Heart right ventricle (tissue), 16 donors: ENCODE measurements at regions not wholly inside any gene's neighbourhood (a gene's known extent, or its start where the extent isn't known, plus 50 kb on each side); places are given as distances from the start of the nearest gene placed in this dataset.
"Not testable (repeated sequence)": the region's sequence is repeated elsewhere in the genome, so short reads cannot be mapped to it uniquely, and the experiment has no call there.

Experiments used
- ATAC-seq, 8 donors: fragments of 200-7000 bp; cut with Tn5 transposase; one replicate each; pipeline ENCODE4 v1.9.1; 2020; ENCODE audit warnings: mild to moderate bottlenecking in 8 of 8, moderate library complexity in 8 of 8, moderate number of reproducible peaks in 1 of 8
- DNase-seq, 2 donors: peaks; one replicate each; pipeline ENCODE4 v3.0.0-alpha.2; 2020
- H3K27ac ChIP-seq, 10 donors: fragments of 200-600 bp; sonication (generic) in 2 of 10; one replicate each; pipeline versions ENCODE4 v1.5.0 to v1.8.0; 2020 to 2022; ENCODE audit warnings: mild to moderate bottlenecking in 3 of 10
- H3K27me3 ChIP-seq, 7 donors: fragments of 200-600 bp; one replicate each; pipeline ENCODE4 v1.8.0; 2021 to 2022; ENCODE audit warnings: mild to moderate bottlenecking in 2 of 7
- H3K36me3 ChIP-seq, 9 donors: fragments of 200-600 bp; sonication (generic) in 1 of 9; one replicate each; pipeline versions ENCODE4 v1.5.0 to v1.8.0; 2020 to 2022; ENCODE audit warnings: mild to moderate bottlenecking in 2 of 9
- H3K4me1 ChIP-seq, 9 donors: fragments of 200-600 bp; sonication (generic) in 1 of 9; one replicate each; pipeline versions ENCODE4 v1.5.0 to v1.8.0; 2020 to 2022; ENCODE audit warnings: mild to moderate bottlenecking in 4 of 9
- H3K4me3 ChIP-seq, 10 donors: fragments of 200-600 bp; sonication (generic) in 2 of 10; one replicate each; pipeline versions ENCODE4 v1.5.0 to v1.8.0; 2020 to 2022; ENCODE audit warnings: mild to moderate bottlenecking in 7 of 10, moderate library complexity in 2 of 10
- H3K9me3 ChIP-seq, 11 donors: fragments of 200-600 bp in 10 of 11; sonication (generic) in 2 of 11; one replicate each; pipeline versions ENCODE4 v1.5.0 to v1.8.0; 2013 to 2022; ENCODE audit warnings: mild to moderate bottlenecking in 2 of 11, control low read depth in 1 of 11, moderate library complexity in 1 of 11
- CTCF ChIP-seq, 9 donors: fragments of 200-600 bp; sonication (generic) in 2 of 9; IDR thresholded peaks; one replicate each; pipeline versions ENCODE4 v1.5.0 to v1.8.0; 2021 to 2022; ENCODE audit warnings: antibody characterized with exemption in 9 of 9, mild to moderate bottlenecking in 5 of 9, moderate library complexity in 1 of 9
- WGBS, 2 donors: extraction: QIAGEN DNeasy Blood & Tissue Kit; methylation state at CpG; one replicate each; pipeline ENCODE4 v1.1.7; 2013; ENCODE audit warnings: inconsistent platforms in 1 of 2; 5-methylcytosine and 5-hydroxymethylcytosine counted together
- intact Hi-C, 10 donors: fragments of 100-400 bp; cut with DNase I; formaldehyde crosslinking; loops; one replicate each; pipeline versions ENCODE4 v1.11.1 to v1.14.2; 2022
- donor health status: Arrhythmogenic right ventricular cardiomyopathy.
- donor health status: ischemic (EF 13 %, LVEDD 7.1; RV severe dilation, severe dysfunction).
- donor health status: healthy with polysubstance abuse.
- donor health status: DM: no; HTN: yes; CAD: no.
- donor health status: DM: no; HTN: no; CAD: no.
- donor health status: ischemic (EF 25% LVEDD 6.9; RV normal size, moderate dysfunction).
- donor health status: ischemic (EF 25% LVEDD 5.7; RV mildly dilated, moderate dysfunction).
- donor health status: healthy.
- donor health status: DM: yes; HTN: yes; CAD: no.
- donor health status: Ischemic cardiomyopathy.
- donor health status: ischemic (EF 35%, LVEDD 5.7; RV mildly dilated, moderate dysfunction).
- donor health status: nonischemic (EF 11% LVEDD 7.7; RV severe dilation, severe dysfunction).
- donor health status: DM: yes; HTN: yes; CAD: no.
- donor health status: PGD.
- donor health status: ischemic (EF 29% LVEDD 5.4; RV normal size, mild dysfunction).
- donor health status: nonischemic (EF 23%, LVEDD 6.1; RV moderate dilation, normal function).

GRCh38 chr4:155578219-155578618, 88.4 kb upstream of the GUCY1A1 start:
- no peak for TF ChIP-seq CTCF (IDR thresholded peaks at IDR 0.05)
- DNase-seq: no peak
- no peaks in the 10 kb centered on the region for H3K27me3 ChIP-seq
- peak in 3 of 8 donors; percentile 34 to 62 (median 41) for ATAC-seq
- peak overlapping the region in 3 of 10 donors; percentile 10 to 36 (median 17) for H3K27ac ChIP-seq
- H3K4me3 ChIP-seq: no peak overlapping the region
- H3K9me3 ChIP-seq: peaks cover 0 to 13% (median 0%) of the 10 kb centered on the region in 11 donors
- intact Hi-C loops: loop anchor here in 1 of 10 donors (5.0 kb wide), 1 partner anchor 89 kb away; the partner anchor contains the start of gene GUCY1A1
- H3K36me3 ChIP-seq: no peaks in the 10 kb centered on the region
- WGBS, 2 donors: 49 to 58% methylated on average over 5 of the region's 5 CpGs
- H3K4me1 ChIP-seq: peaks cover 0 to 25% (median 17%) of the 10 kb centered on the region in 9 donors

GRCh38 chr4:155574329-155574728, 92.3 kb upstream of the GUCY1A1 start:
- 47 to 100% methylated on average over 1 of the region's 1 CpG for WGBS, 2 donors
- Histone ChIP-seq H3K4me1 (peaks cover 0 to 38% (median 20%) of the 10 kb centered on the region in 9 donors), H3K9me3 (peaks cover 0 to 13% (median 0%) of the 10 kb centered on the region in 11 donors)
- not testable (repeated sequence) for H3K27me3 ChIP-seq, H3K27ac ChIP-seq, H3K4me3 ChIP-seq, H3K36me3 ChIP-seq, ATAC-seq, DNase-seq
- intact Hi-C loops: loop anchor here in 1 of 10 donors (5.0 kb wide), 1 partner anchor 93 kb away; the partner anchor contains the start of gene GUCY1A1

GRCh38 chr4:155573126-155573525, 93.5 kb upstream of the GUCY1A1 start:
- H3K27ac ChIP-seq: no peak overlapping the region
- H3K27me3 ChIP-seq: no peaks in the 10 kb centered on the region
- TF ChIP-seq CTCF (IDR thresholded peaks at IDR 0.05): no peak
- no peak for ATAC-seq
- H3K4me1 ChIP-seq: peaks cover 0 to 26% (median 10%) of the 10 kb centered on the region in 9 donors
- H3K9me3 ChIP-seq: peaks cover 0 to 13% (median 0%) of the 10 kb centered on the region in 11 donors
- no peaks in the 10 kb centered on the region for H3K36me3 ChIP-seq
- 84 to 99% methylated on average over 5 of the region's 5 CpGs for WGBS, 2 donors
- no peak overlapping the region for H3K4me3 ChIP-seq
- intact Hi-C loops: loop anchor here in 1 of 10 donors (5.0 kb wide), 1 partner anchor 94 kb away; the partner anchor contains the start of gene GUCY1A1
- no peak for DNase-seq

- Histone ChIP-seq H3K4me3 (no peak overlapping the region), H3K9me3 (peaks cover 0 to 13% (median 0%) of the 10 kb centered on the region in 11 donors), H3K27ac (peak overlapping the region in 6 of 10 donors; percentile 3 to 48 (median 21)), H3K4me1 (peaks cover 0 to 22% (median 10%) of the 10 kb centered on the region in 9 donors), H3K27me3 (no peaks in the 10 kb centered on the region), H3K36me3 (no peaks in the 10 kb centered on the region)
- intact Hi-C loops: loop anchor here in 1 of 10 donors (5.0 kb wide), 1 partner anchor 95 kb away; the partner anchor contains the start of gene GUCY1A1
- no peak for ATAC-seq
- WGBS, 2 donors: 90 to 91% methylated on average over 10 of the region's 10 CpGs
- no peak for TF ChIP-seq CTCF (IDR thresholded peaks at IDR 0.05)
- no peak for DNase-seq
Measured at GRCh38 chr4:155572106-155572703, 94.4 kb upstream of the GUCY1A1 start.
